ENCODE measurements at regions not wholly inside any gene's neighbourhood (a gene's known extent, or its start where the extent isn't known, plus 50 kb on each side); places are given as distances from the start of the nearest gene placed in this dataset.

DNA sequence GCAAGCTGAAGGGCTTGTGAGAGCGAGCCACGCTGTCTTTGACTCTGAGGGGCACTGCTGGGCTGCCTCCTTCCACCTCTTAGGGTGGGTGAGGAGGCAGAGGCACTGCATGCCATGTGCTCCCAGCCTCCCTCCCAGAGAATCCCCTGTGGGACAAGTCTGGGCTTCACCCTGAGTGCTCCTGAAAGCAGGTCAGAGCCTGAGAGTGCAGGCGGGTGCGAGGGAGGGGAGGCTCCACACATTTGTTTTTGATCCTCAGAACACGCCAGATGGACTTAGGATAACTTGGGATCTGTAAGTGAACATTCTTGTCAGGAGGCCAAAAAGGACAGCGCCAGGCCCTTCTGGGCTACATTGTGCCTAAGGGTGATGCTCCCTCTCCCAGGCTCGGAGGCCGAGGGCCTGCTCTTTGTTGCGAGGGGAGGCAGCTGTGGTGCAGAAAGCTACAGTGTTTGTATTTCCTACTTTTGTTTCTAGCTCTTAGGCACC, 155.4 kb downstream of the TMX1 start:
- H3K4me3 ChIP-seq (ENCODE audit: low read length, poor library complexity, severe bottlenecking), result no peak overlapping the region
- no peaks in the 10 kb centered on the region for H3K4me1 ChIP-seq (ENCODE audit: insufficient read depth, low read length, poor library complexity, severe bottlenecking)
- no peaks in the 10 kb centered on the region for H3K9me2 ChIP-seq (replicated peaks; ENCODE audit: low read depth, low read length)
- no peak overlapping the region for H3K4me2 ChIP-seq (ENCODE audit: low read depth, low read length, poor library complexity, severe bottlenecking)
- no peak overlapping the region for H2AFZ ChIP-seq (ENCODE audit: low read length)
- H3K9me3 ChIP-seq (ENCODE audit: insufficient read depth, low read depth, low read length), result no peaks in the 10 kb centered on the region
- H3K36me3 ChIP-seq (ENCODE audit: insufficient read depth, low read length), result no peaks in the 10 kb centered on the region
- peaks cover 7% of the 10 kb centered on the region for H3K27me3 ChIP-seq (ENCODE audit: insufficient read depth, low read length, poor library complexity, severe bottlenecking)
- H3F3A ChIP-seq (ENCODE audit: low read depth), result no peaks in the 10 kb centered on the region
- H3K9ac ChIP-seq (ENCODE audit: low read depth, low read length, poor library complexity, severe bottlenecking), result no peak overlapping the region
- H4K20me1 ChIP-seq (ENCODE audit: insufficient read depth, low read length, poor library complexity, severe bottlenecking), result no peaks in the 10 kb centered on the region
- no peaks in the 10 kb centered on the region for H3K79me2 ChIP-seq (ENCODE audit: insufficient read depth, low read length)
- TF ChIP-seq EZH2phosphoT487 (IDR thresholded peaks at IDR 0.05; ENCODE audit: borderline replicate concordance), result no peak
- TF ChIP-seq, protein P1, sequence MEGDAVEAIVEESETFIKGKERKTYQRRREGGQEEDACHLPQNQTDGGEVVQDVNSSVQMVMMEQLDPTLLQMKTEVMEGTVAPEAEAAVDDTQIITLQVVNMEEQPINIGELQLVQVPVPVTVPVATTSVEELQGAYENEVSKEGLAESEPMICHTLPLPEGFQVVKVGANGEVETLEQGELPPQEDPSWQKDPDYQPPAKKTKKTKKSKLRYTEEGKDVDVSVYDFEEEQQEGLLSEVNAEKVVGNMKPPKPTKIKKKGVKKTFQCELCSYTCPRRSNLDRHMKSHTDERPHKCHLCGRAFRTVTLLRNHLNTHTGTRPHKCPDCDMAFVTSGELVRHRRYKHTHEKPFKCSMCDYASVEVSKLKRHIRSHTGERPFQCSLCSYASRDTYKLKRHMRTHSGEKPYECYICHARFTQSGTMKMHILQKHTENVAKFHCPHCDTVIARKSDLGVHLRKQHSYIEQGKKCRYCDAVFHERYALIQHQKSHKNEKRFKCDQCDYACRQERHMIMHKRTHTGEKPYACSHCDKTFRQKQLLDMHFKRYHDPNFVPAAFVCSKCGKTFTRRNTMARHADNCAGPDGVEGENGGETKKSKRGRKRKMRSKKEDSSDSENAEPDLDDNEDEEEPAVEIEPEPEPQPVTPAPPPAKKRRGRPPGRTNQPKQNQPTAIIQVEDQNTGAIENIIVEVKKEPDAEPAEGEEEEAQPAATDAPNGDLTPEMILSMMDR (conservative IDR thresholded peaks at IDR 0.05; ENCODE audit: low read length), result no peak

DNA sequence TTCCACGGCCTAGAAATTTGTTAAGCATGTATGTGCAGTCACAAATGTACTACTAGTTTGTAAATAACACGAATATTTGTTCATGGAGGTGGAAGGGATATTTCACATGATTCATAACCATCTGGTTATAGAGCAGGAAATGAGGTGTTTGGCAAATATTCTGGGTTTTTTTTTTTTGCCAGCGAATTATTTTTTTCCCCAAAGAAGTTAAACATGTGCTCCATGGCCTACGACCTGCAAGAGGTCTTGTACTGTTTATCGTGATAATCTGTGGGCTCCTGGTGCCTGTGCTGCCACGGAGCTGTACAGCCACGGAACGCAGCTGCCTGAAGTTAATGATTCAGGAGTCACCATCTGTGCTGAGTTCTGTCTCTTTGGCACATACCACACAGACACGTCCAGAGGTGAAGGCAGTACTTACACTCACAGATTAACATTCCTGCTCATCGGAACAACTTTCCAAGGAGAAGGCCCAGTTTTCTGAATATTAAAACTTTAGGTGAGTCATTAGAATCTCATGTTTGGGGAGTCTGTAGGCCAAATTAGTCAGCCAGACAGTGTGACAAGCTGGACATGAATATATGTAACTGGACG, 156.3 kb downstream of the TMX1 start:
- Histone ChIP-seq H3K27me3 (ENCODE audit: insufficient read depth, low read length, poor library complexity, severe bottlenecking) (peaks cover 7% of the 10 kb centered on the region), H3K4me2 (ENCODE audit: low read depth, low read length, poor library complexity, severe bottlenecking) (no peak overlapping the region), H3K9me3 (ENCODE audit: insufficient read depth, low read depth, low read length) (no peaks in the 10 kb centered on the region), H3K4me1 (ENCODE audit: insufficient read depth, low read length, poor library complexity, severe bottlenecking) (no peaks in the 10 kb centered on the region), H3K36me3 (ENCODE audit: insufficient read depth, low read length) (no peaks in the 10 kb centered on the region), H3F3A (ENCODE audit: low read depth) (no peaks in the 10 kb centered on the region), H4K20me1 (ENCODE audit: insufficient read depth, low read length, poor library complexity, severe bottlenecking) (no peaks in the 10 kb centered on the region), H3K4me3 (ENCODE audit: low read length, poor library complexity, severe bottlenecking) (no peak overlapping the region), H2AFZ (ENCODE audit: low read length) (no peak overlapping the region), H3K79me2 (ENCODE audit: insufficient read depth, low read length) (no peaks in the 10 kb centered on the region), H3K9ac (ENCODE audit: low read depth, low read length, poor library complexity, severe bottlenecking) (no peak overlapping the region), H3K9me2 (replicated peaks; ENCODE audit: low read depth, low read length) (no peaks in the 10 kb centered on the region)
- TF ChIP-seq, protein P1 (conservative IDR thresholded peaks at IDR 0.05; ENCODE audit: low read length), result no peak
- TF ChIP-seq EZH2phosphoT487 (IDR thresholded peaks at IDR 0.05; ENCODE audit: borderline replicate concordance), result no peak

DNA sequence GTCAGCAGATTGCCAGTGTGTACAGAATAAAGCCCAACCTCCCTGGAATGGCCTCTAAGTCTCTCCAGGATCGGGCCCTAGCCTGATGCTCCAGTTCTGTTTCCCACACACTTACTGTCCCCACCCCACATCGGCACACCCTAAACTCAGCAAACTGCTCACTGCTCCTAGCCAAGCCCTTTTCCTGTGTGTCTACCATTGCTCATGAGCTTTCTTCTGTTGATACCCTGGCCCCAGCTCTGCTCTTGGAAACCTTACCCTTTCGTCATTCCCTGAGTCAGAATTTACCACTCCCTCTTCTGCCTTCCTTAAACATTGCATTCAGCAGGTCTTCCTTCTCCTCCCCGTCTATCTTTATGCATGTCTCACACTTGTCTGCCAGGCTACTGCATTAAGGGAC, 158.9 kb downstream of the TMX1 start:
- Histone ChIP-seq H3K4me2 (ENCODE audit: low read depth, low read length, poor library complexity, severe bottlenecking) (no peak overlapping the region), H3K9ac (ENCODE audit: low read depth, low read length, poor library complexity, severe bottlenecking) (no peak overlapping the region), H3K79me2 (ENCODE audit: insufficient read depth, low read length) (no peaks in the 10 kb centered on the region), H2AFZ (ENCODE audit: low read length) (no peak overlapping the region), H4K20me1 (ENCODE audit: insufficient read depth, low read length, poor library complexity, severe bottlenecking) (no peaks in the 10 kb centered on the region), H3K9me3 (ENCODE audit: insufficient read depth, low read depth, low read length) (no peaks in the 10 kb centered on the region), H3K4me1 (ENCODE audit: insufficient read depth, low read length, poor library complexity, severe bottlenecking) (no peaks in the 10 kb centered on the region), H3K9me2 (replicated peaks; ENCODE audit: low read depth, low read length) (no peaks in the 10 kb centered on the region), H3K4me3 (ENCODE audit: low read length, poor library complexity, severe bottlenecking) (no peak overlapping the region), H3K36me3 (ENCODE audit: insufficient read depth, low read length) (no peaks in the 10 kb centered on the region), H3K27me3 (ENCODE audit: insufficient read depth, low read length, poor library complexity, severe bottlenecking) (peaks cover 15% of the 10 kb centered on the region), H3F3A (ENCODE audit: low read depth) (no peaks in the 10 kb centered on the region)
- TF ChIP-seq EZH2phosphoT487 (IDR thresholded peaks at IDR 0.05; ENCODE audit: borderline replicate concordance), result no peak
- TF ChIP-seq, protein P1 (conservative IDR thresholded peaks at IDR 0.05; ENCODE audit: low read length), result no peak
